SIG-M5 (cell line): ENCODE measurements at regions not wholly inside any gene's neighbourhood (a gene's known extent, or its start where the extent isn't known, plus 50 kb on each side); places are given as distances from the start of the nearest gene placed in this dataset.
"Not testable (repeated sequence)": the region's sequence is repeated elsewhere in the genome, so short reads cannot be mapped to it uniquely, and the experiment has no call there.

Experiments used
- DNase-seq: peaks from one replicate; lab custom pipeline; 2025; lab: John Stamatoyannopoulos, UW

DNA sequence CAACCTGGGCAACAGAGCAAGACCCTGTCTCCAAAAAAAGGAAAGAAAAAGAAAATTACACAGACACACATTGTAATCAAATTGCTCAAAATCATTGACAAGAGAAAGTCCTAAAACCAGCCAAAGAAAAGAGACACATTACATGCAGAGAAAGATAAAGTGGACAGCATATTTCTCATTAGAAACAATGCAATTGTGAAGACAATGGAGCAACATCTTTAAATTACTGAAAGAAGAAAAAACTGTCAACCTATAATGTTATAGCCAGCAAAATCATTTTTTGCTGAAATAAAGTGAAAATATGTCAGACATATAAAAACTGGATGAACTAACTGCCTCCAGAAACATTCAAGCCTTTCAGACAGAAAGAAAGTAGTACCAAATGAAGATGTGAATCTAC is 120.6 kb downstream of the TMEM167A start:
- no peak for DNase-seq

DNA sequence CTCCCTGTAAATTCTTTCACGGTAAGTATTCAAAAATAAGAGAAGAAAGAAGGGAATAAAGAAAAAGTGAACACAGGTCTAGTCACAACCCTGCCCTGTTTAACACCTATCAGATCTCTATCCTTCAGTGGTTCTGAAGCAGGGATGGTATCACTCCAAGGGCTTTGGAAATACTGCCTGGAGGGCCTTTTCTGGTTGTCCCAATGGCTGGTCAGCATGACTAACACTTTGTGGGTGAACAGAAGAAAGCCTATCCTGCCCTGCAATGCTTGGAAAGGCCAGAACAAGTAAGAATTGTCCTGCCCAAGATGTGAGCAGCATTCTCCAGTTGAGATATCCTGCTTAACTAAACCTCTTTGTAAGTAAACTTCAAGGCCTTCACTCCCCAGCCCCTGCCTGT is 124.9 kb downstream of the TMEM167A start:
- no peak for DNase-seq

DNA sequence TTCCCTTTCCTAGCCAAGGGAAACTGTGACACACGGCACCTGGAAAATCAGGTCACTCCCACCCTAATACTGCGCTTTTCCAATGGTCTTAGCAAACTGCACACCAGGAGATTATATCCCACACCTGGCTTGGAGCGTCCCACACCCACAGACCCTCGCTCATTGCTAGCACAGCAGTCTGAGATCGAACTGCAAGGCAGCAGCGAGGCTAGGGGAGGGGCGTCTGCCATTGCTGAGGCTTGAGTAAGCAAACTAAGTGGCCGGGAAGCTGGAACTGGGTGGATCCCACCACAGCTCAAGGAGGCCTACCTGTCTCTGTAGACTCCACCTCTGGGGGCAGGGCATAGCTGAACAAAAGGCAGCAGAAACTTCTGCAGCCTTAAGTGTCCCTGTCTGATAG is 132.9 kb downstream of the TMEM167A start:
- not testable (repeated sequence) for DNase-seq

DNA sequence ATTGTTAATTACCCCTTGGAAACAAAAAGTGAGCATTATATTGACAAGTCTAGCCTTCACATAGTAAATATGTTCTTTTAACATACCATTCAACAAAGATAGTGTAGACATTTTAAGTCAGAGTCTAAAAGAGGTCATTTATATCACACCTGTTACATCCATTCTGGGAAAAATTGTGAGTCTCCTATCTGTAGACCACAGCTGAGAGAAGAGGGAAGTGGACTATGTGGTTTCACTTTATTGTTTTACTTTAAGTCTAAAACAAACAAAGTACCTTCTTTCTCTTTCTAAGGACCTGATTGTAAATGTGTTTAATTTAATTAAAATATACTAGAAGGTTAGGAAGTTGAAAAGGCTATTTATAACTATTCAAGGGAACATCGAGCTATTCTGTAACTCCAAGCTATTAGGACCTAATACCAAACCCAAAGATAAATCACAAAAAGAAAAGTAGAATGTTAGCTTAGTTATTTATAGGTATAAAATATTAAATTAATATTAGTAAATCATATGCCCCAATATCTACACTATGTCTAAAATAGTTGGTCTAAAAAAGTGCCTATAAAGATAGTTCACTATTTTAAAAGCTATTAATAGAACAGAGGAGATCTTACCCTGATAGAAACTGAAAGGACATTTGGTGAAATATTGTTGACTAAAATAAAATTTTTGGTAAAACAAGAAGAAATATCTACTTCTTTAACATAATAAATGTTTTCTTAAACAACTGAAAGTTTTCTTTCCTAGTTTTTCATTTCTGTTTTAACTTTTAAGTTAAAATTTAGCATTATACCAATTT is 134.9 kb downstream of the TMEM167A start:
- no peak for DNase-seq

DNA sequence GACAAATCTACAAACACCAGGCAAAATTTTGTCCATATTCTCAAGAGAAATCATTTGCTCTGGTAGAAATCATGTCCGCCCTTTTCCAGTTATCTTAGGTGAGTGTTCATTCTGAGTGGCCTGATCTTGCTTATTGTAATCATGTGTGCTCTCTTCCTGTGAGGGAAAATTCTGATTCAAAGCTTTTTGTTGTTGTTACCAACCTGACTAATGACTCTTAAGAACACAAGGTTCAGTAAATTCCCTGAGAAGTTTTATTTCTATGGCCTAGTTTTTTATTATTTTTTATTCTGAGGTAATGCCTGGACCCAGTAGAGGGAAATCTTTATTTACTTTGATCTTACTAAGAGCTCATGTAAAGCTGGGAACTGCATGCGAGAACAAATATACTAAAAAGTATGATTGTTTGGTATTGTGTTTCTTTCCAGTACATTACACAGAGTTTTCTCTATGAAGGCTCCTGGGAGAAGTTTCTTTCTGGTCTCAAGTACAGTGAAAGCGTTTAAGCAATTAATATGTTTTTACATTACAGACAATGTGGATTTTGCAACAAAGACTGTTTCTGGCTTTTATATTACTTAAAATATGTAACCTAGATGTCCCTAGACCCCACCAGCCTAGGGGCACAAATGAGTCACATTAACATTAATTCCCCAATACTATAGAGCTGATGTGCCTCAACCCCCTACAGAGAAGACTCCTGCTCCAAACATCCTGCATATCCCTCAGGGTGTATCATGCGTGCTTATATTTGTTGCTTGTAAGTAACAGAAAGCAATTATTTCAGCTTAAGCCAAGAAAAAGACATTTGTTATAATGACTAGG is 138.1 kb downstream of the TMEM167A start:
- DNase-seq: no peak

DNA sequence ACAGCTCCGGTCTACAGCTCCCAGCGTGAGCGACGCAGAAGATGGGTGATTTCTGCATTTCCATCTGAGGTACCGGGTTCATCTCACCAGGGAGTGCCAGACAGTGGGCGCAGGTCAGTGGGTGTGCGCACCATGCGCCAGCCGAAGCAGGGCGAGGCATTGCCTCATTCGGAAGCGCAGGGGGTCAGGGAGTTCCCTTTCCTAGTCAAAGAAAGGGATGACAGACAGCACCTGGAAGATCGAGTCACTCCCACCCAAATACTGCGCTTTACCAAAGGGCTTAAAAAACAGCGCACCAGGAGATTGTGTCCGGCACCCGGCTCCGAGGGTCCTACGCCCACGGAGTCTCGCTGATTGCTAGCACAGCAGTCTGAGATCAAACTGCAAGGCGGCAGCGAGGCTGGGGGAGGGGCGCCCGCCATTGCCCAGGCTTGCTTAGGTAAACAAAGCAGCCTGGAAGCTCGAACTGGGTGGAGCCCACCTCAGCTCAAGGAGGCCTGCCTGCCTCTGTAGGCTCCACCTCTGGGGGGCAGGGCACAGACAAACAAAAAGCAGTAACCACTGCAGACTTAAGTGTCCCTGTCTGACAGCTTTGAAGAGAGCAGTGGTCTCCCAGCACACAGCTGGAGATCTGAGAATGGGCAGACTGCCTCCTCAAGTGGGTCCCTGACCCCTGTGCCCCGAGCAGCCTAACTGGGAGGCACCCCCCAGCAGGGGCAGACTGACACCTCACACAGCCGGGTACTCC is 144.5 kb downstream of the TMEM167A start:
- DNase-seq: not testable (repeated sequence)

DNA sequence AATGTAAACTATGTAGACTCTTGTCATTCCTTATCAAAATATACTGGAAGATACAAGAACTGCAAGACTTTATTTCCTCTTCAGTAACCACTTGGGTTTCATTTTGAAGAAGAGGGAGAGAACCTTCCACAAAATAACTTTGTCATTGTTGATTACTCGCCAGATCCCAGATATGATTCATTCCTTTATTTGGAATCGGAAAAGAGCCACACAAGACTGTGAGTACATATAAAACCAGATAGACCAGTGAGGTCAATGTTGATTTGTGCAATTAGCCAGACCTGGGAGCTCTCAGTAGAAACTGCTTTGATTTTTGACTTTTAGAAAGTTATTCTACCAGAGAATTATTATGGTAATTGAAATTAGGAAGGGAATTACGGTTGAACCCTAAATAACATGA is 146.1 kb downstream of the TMEM167A start:
- DNase-seq: no peak

DNA sequence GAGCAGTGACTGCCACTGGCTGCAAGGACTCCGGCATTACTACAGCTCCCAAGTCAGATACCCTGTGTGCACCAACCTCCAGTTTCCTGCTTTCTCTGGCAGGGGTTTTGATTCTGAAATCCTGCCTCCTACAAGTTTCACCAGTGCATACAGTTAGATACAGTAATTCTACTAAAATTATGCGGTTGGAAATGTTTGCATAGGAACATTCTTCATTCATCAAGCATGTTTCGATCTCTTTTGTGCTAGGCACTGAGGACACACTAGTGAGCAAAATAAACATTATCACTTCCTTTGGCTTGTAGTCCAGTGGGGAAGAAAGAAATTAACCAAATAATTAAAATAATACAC is 152.2 kb downstream of the TMEM167A start:
- no peak for DNase-seq

DNA sequence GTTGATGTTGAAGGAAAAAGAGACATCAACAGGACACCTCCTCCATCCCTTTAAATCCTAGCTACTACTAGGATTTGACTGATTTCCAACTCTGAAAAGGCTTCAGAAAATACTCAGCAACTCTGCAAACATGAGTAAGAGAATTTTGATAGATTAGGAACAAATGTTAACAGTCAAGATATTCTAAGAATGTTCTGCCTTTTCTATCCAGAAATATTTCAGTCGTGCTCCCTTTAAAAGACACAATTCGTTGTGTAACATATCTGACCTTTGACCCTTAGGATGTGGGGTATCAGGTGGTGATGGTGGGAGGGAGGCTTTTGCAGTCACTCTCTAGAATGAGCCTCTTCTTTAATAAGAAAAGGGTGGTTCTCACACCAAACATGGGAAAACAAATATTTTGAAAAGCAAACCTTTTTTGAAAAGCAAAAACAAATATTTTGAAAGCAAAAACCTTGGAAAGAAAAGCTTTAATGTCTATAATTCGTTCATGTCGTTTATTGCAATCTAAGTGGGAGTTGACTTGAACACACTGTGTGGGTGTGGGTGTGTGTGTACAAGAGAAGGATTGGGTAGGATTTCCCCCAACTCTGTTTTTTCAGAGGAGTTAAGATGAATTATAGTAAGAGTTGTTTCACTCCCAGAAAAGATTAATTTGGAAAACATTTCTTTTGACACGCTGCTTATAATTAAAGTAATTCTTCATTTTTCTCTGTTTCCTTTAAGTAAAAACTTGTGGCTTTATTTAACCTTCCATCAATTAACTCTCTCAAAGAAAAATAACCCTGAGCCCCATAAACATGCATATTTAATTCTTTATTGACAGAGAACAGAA is 152.8 kb downstream of the TMEM167A start:
- no peak for DNase-seq

DNA sequence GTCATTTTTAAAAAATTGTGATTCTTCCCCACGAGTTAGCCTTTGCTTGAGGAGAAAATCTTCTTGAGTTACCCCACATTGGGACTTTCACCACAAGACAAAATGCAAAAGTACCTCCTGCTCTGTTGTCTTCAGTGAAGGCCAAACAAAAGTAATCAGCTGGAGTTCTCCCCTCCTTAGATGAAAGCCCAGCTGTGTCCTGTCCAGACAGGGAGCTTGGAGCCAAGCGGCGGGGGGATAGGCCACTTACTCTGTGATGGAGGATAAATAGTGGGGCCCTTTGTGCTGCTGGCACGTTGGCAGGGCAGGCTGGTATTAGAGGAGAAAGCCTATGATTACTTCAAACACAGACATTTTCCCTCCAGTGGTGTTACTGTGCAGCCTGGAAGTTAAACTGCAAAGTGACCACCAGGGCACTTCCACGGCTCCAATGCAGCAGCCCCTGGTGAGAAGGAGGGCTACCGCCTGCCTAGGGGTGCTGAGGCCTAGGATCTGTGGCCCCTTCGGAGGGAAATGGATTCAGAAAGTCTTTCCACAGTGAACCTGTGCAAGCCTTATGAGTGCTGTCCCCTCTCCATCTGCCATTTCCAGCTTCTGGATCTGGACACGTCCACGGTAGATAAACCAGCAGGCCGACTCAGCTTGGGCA is 155.0 kb downstream of the TMEM167A start:
- DNase-seq: no peak

DNA sequence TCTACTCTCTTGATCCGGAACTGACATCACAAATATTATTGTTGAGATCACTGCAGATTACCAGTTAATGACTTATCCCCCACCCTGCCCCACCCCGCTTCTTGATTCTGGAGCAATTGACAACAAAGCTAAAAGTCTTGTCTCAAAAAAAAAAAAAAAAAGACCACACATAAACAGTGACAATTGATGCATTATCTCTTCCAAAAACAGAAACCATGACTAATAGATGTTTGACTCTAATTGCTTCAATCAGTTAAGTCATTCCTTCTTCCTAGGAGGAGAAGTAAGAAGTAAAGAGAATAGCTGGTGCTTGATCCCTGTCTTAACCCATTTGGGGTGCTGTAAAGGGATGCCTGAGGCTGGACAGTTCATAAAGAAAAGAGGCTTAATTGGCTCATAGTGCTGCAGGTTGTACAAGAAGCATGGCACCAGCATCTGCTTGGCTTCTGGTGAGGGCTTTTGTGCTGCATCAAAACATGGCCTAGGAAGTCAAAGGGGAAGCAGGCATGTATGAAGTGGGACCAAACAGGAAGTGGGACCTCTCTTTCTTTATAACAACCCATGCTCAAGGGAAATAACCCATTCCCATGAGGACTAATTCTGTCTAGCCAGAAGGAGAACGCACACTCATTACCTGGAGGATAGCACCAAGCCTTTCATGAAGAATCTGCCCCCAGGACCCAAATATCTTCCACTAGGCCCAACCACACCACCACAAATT is 158.7 kb downstream of the TMEM167A start:
- no peak for DNase-seq

DNA sequence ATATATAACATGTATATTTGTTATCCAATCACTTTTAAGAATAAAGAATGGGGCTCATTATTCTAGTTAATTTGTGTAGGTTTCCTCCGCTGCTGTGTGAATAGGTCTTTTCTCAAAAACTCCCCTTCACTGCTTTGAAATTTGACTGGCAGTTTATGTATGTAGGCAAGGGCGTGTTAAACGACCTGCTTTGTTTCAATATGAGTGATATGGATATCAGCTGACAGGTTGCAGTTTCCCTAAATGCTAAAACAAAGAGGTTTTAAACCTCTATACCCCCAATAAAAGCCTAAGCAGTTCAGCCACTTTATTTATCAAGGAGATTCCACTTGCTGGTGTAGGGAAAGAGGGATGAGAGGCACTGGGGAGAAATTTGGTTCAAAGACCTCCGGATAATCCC is 159.6 kb downstream of the TMEM167A start:
- DNase-seq: no peak

DNA sequence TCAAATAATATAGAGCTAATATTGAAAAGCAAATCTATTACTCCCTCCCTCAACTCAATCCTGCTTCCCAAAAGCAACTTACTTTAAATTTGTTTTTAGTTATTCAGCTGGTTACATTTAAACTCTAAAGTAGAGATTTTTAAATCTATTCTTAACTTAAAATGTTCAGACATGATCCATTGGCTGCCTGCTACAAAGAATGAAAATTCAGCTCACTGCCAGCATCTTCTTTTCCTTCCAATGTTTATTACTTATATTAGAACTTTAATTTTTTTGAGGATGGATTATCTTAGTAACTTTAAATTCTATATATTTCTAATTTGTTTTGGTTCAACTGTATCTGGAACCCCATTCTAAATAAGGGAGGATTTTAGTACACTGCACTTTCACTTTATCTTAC is 163.2 kb downstream of the TMEM167A start:
- DNase-seq: no peak

DNA sequence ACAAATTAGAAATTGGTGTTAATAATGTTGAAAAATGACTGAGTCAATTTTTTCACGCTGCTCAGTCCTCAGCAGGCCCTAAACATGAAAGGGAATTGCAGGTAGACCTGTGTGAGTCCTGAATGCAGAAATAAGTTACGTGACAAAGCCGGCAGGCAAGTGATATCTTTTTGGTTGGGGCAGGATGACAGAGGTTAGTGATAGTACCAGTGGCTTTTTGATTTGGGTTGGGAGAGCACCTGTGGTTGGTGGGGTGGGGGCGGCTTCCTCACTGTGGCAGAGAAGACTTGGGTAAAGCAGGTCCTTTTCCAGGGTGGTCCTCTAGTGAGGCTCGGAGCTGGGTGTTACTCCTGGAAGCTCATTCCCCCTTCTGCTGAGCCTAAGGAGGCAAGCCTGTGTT is 164.7 kb downstream of the TMEM167A start:
- DNase-seq: no peak

DNA sequence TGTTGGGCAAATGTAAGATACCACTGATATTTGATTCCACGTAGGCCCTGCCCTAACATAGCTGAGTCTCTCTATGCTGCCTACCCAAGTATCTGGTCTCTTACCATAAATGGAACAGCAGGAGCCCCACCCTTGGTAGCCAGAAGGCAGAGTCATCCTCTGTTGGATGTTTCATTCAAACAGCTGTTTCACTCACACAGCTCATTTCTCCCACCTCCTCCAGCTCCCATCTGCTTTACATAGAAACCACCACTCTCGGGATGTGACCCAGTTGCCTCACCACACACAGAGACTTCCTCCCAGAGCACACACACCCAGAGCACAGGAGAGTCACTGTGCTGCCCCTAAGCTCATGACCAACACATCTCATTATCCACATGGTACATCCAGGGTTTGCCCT is 165.3 kb downstream of the TMEM167A start:
- no peak for DNase-seq

DNA sequence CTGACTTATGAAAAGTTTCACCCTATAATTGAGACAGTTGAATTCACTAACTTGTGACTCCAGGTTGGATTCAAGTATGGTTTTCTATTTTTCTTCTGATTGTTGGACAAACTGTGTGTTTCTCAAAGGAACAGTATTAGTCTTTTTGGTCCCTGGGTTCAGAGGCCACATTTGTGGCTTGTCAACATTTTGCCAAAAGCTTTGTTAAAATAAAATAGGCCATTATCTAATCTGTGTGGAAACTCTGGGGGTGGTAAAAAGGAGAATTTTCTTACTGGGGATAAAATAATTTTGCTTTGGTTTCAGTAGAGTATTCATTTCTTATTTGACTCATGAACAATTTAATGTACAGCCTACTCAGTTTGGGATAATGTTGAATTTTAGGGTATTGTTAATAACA is 166.3 kb downstream of the TMEM167A start:
- no peak for DNase-seq

DNA sequence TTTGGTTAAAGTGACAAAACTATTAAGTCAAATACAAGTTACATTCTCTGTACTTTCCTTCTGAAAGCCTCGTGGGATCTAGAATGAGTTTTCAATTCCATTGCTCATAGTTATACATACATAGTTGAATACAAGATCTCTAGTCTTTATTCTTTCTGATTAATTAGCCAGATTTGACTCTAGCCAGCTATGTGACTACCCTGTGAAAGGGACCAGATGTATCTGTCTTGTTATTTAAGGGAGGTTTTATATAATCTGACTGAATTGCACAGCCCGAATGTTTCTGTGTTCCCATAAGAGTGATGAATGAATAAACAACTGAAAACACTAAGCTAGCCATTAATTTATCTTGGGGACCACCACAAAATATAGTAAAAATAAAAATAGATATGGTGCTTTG is 166.7 kb downstream of the TMEM167A start:
- DNase-seq: no peak

DNA sequence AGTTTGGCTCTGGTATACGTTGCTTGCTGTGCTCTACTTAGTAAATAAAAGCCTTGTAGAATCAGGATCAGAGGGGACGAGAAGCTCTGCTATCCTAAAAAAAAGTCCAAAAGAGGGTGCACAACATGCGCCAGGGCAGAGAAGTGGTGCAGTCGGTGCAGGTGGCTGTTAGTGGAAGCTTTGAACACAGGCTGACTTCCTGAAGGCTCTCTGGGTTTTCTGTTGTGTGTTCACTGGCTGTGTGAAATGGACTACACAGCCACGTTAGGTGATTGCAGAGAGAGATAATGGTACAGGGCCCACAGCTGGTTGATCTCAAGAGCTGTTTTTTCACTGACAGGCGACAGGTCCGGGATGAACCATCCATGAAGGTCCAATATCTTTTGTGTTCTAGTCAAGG is 167.4 kb downstream of the TMEM167A start:
- DNase-seq: no peak

DNA sequence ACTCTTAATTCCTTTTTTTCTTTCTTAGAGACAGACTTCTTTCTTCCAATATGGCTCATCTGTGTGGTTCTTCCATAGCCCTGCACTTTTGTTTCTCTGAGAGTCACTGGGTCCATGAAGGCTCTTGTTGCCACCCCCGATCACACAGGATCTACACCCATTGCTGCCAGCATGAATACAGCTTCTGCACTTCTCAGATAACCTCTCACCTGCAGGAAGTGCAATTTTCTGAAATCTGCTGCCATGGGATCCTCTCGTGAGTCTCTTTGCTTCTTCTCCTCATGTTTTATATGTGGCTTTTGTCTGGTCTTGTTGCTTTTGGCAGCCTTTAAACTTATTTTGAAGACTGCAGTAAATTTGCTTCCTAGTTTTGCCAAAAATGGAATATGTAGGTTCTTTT is 171.2 kb downstream of the TMEM167A start:
- no peak for DNase-seq

DNA sequence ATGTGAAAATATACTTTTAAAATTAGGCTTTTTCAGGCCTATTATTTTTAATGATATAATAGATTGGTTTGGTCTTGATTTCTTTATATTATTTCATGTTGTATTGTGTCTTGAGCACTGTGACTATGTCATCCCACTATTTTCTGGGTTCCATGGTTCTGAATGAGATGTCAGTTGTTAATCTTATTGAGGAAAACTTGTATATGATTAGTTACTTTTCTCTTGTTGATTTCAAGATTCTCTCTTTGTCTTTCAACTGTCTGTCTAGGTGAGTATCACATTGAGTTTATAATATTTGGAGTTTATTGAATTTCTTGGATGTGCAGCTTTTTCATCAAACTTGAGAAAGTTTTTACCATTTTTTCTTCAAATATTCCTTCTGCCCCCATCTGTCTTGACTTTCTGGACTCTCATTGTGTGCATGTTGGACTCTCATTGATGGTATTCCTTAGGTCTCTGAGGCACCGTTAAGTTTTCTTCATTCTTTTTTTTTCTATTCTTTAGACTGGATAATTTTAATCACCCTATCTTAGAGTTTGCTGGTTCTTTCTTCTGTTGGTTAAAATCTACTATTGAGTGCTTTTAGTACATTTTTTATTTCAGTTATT is 175.8 kb downstream of the TMEM167A start:
- no peak for DNase-seq
